Lower lobe of right lung (tissue), 2 donors: ENCODE measurements at regions not wholly inside any gene's neighbourhood (a gene's known extent, or its start where the extent isn't known, plus 50 kb on each side); places are given as distances from the start of the nearest gene placed in this dataset.

Experiments
- ATAC-seq, 2 donors: fragments of 200-7000 bp; cut with Tn5 transposase; one replicate each; pipeline ENCODE4 v1.9.1; 2020 to 2022; ENCODE audit warnings: mild to moderate bottlenecking in 2 of 2, moderate library complexity in 2 of 2
- DNase-seq: peaks from one replicate; pipeline ENCODE4 v3.0.0-alpha.2; 2020
- H3K27ac ChIP-seq: fragments of 200-600 bp; one replicate; pipeline ENCODE4 v1.8.0; 2022
- H3K27me3 ChIP-seq: fragments of 200-600 bp; one replicate; pipeline ENCODE4 v1.8.0; 2022; ENCODE audit warnings: low read depth
- H3K36me3 ChIP-seq: fragments of 200-600 bp; one replicate; pipeline ENCODE4 v1.8.0; 2022; ENCODE audit warnings: mild to moderate bottlenecking
- H3K4me1 ChIP-seq: fragments of 200-600 bp; one replicate; pipeline ENCODE4 v1.8.0; 2022
- H3K4me3 ChIP-seq: fragments of 200-600 bp; one replicate; pipeline ENCODE4 v1.8.0; 2022; ENCODE audit warnings: mild to moderate bottlenecking
- H3K9me3 ChIP-seq: fragments of 200-600 bp; one replicate; pipeline ENCODE4 v1.8.0; 2022
- CTCF ChIP-seq: fragments of 200-600 bp; IDR thresholded peaks from one replicate; pipeline ENCODE4 v1.8.0; 2022; ENCODE audit warnings: antibody characterized with exemption, mild to moderate bottlenecking
- intact Hi-C: fragments of 100-400 bp; cut with DNase I; formaldehyde crosslinking; loops from one replicate; pipeline ENCODE4 v1.11.0; 2022
- donor health status: DM: no; HTN: yes; CAD: no; lungs with severe emphysema.

DNA sequence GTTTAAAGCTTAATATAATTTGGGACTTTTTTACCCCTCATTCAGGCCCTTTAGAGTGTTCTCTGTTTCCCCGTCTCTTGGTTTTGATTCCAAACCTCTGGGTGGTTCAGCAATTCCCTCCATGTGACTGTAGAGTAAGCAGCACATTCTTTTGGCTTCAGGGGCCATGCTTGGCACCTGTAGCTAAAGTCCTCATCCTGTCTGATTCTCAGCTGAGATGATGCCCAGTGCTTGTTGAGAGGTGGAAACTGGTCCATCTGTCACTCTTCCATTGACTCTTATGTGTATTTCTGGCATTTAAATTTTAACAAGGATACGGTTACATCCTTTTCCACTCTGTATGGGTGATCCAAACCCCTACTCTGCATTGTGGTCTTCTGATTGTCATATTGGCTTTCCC is 127.1 kb downstream of the DIO2 start:
- H3K4me1 ChIP-seq: no peaks in the 10 kb centered on the region
- DNase-seq (no peak), ATAC-seq (no peak)
- H3K36me3 ChIP-seq: no peaks in the 10 kb centered on the region
- no peak overlapping the region for H3K4me3 ChIP-seq
- no peak overlapping the region for H3K27ac ChIP-seq
- H3K27me3 ChIP-seq: no peaks in the 10 kb centered on the region
- intact Hi-C loops: no loop called here
- no peak for TF ChIP-seq CTCF
- no peaks in the 10 kb centered on the region for H3K9me3 ChIP-seq

DNA sequence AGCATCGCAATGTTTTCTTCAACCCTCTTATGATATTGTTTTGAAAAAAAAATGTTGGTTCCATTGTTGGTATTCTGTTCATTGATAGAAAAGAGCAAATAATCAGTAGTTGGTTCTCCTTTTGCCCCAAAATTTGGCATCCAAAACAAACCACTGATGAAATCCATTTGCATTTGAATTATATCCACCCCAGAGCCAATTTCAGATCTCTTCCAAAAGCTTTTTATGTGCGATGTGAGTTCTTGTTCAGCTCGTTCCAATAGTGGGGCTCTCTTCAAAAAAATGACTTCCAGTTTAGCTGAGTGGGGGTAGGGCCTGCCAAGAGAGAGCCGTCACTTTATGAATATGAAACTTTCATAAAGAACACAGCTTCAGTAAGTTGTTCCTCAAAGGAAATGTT is 130.7 kb downstream of the DIO2 start:
- no peaks in the 10 kb centered on the region for H3K4me1 ChIP-seq
- no peak for DNase-seq
- ATAC-seq: no peak
- TF ChIP-seq CTCF: no peak
- H3K4me3 ChIP-seq: no peak overlapping the region
- no peak overlapping the region for H3K27ac ChIP-seq
- H3K27me3 ChIP-seq: no peaks in the 10 kb centered on the region
- intact Hi-C loops: no loop called here
- no peaks in the 10 kb centered on the region for H3K36me3 ChIP-seq
- no peaks in the 10 kb centered on the region for H3K9me3 ChIP-seq

DNA sequence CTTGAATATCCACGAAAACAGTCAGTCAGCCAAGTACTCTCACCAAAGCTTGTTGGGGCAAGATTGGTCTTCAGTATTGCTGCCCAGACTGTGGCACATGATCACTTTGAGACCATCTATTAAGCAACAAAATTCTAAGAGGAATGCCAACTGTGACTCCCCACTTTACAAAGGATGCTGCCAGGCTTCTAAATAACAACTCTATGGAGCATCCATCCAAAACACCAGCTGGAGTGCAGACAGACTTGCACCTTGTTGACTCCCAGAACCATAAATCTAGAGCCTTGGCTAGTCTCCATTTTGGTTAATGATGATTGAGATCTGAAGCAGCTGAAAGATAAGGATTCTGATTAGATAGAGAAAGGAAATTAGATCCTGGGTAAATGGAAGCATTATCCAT is 132.8 kb downstream of the DIO2 start:
- intact Hi-C loops: no loop called here
- DNase-seq (no peak), ATAC-seq (no peak)

GRCh38 chr14:80077262-80077661 is 134.0 kb downstream of the DIO2 start:
- DNase-seq (no peak), ATAC-seq (no peak)
- peaks cover 3% of the 10 kb centered on the region for H3K9me3 ChIP-seq
- no peaks in the 10 kb centered on the region for H3K36me3 ChIP-seq
- H3K27me3 ChIP-seq: no peaks in the 10 kb centered on the region
- H3K27ac ChIP-seq: no peak overlapping the region
- no peaks in the 10 kb centered on the region for H3K4me1 ChIP-seq
- no peak overlapping the region for H3K4me3 ChIP-seq
- intact Hi-C loops: no loop called here
- TF ChIP-seq CTCF: no peak

More for the DNA sequence above, 132.8 kb downstream of the DIO2 start:
- Histone ChIP-seq H3K27me3 (no peaks in the 10 kb centered on the region), H3K4me1 (no peaks in the 10 kb centered on the region), H3K4me3 (no peak overlapping the region), H3K9me3 (no peaks in the 10 kb centered on the region), H3K27ac (no peak overlapping the region), H3K36me3 (no peaks in the 10 kb centered on the region)
- no peak for TF ChIP-seq CTCF

DNA sequence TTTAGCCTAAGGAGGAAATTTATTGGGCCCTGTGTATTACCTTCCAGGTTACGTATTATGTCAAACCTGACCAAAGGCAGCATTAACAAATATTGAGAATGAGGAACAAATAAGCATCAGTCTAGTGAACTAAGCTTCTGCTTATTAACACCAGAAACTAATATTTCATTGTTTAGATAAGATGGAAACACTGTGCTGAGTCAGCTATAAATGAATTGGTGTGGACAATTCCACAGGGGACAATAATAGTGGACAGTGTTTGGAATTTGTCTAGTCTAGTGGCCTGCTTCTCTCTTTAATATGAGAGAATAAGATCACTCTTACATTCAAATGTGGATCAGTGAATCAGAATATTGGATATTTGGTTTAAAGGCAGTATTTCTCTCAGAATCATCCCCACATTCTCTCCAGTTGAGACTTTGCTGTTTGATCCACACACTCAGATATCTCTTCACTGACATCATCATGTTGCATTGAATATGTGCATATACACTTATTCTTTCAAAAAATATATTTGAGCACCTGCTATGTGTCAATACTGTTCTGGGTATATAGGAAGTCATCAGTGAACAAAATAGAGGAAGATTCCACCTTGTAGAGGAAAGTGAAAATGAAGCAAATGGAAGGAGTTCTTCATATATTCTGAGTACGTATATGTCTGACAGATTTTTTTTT is 136.3 kb downstream of the DIO2 start:
- no peaks in the 10 kb centered on the region for H3K4me1 ChIP-seq
- ATAC-seq (no peak), DNase-seq (no peak)
- H3K27ac ChIP-seq: no peak overlapping the region
- no peak for TF ChIP-seq CTCF
- H3K36me3 ChIP-seq: no peaks in the 10 kb centered on the region
- H3K27me3 ChIP-seq: no peaks in the 10 kb centered on the region
- intact Hi-C loops: no loop called here
- H3K4me3 ChIP-seq: no peak overlapping the region
- H3K9me3 ChIP-seq: peaks cover 14% of the 10 kb centered on the region

- TF ChIP-seq CTCF: no peak
- Histone ChIP-seq H3K36me3 (no peaks in the 10 kb centered on the region), H3K27ac (no peak overlapping the region), H3K27me3 (no peaks in the 10 kb centered on the region), H3K4me1 (no peaks in the 10 kb centered on the region), H3K9me3 (no peaks in the 10 kb centered on the region), H3K4me3 (no peak overlapping the region)
- intact Hi-C loops: no loop called here
- ATAC-seq: no peak
- no peak for DNase-seq
These were observed 152.3 kb downstream of the DIO2 start for GRCh38 chr14:80059041-80059440.
